ENCODE measurements at regions not wholly inside any gene's neighbourhood (a gene's known extent, or its start where the extent isn't known, plus 50 kb on each side); places are given as distances from the start of the nearest gene placed in this dataset.

DNA sequence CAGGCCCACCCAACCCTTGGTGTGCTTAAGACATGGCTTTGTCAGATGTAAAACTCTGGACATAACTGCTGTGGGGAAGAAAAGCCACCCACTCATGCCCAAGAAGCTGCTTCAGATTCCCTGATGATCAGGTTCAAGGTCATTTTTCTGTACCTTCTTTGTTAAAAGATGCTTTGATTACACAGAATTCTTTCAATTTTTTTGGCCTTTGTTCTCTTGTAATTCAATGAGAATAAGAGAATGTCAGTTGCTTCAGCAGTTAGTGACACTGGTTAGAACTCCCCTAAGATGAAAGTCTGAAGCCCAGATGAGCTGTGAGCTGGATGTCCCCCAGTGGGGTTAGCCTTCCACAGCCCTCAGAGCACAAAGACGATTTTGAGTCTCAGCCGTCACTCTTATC is 152.7 kb downstream of the CHRM3 start:
- DNase-seq = no peak

DNA sequence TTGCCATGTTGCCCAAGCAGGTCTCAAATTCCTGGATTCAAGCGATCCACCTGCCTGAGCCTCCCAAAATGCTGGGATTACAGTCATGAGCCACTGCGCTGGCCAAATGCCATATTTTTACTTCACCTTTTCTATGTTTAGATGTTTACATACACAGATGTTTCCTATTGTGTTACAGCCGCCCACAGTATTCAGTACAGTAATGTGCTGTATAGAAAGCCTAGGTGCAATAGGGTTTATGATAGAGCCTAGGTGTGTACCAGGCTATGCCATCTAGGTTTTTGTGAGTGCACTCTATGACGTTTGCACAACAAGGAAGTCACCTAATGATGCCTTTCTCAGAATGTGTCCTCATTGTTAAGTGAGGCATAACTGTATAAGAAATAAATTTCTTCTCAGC is 153.4 kb downstream of the CHRM3 start:
- no peak for DNase-seq

DNA sequence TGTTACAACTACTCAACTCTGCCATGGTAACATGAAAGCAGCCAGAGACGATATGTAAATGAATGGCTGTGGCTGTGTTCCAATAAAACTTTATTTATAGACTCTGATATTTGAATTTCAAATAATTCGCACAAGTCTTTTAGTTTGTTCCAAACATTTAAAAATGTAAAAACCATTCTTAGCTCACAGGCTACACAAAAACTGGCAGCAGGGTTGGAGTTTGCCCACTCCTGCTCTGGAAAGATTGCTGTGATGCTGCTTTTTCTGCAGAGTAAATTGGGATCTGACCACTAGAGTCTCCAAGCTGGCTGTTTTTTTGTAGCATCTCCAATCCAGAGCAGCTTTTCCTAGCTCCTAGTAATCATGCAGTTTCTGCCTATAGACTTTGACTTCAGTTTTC is 157.5 kb downstream of the CHRM3 start:
- DNase-seq = no peak

DNA sequence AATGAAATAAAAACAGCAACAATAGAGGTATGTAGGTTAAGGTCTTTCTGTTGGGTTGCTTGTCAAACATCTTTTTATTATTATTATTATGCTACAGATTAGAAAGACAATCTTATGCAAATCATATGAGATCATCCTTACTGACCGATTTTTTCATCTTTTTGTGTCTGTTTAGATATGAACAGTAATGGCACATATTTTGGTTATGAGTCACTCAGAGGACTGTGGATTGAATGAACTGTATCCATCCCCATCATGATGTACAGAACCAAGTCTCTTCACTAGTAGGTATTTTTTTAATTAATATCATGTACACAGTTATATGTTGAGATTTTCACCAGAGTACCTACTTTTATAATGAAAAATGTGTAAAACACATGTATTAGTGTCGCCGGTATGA is 159.1 kb downstream of the CHRM3 start:
- DNase-seq = no peak

DNA sequence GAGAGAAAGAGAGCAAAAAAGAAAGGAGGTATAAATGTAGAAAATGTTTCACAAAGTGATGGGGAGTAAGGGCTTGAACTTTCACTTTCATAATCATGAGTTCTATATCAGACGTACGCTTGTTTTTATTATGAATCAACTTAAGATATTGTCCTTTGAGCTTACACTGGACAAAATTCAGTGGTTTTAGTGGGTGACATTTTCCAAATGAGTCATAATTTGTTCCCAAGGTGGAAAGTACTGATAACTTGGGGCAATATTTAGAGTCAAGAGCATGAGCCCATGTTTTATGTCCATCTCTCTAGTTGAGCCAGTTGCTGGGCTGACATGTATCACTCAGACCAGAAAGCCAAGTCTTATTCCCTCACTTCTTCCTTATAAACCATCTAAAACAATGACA is 161.6 kb downstream of the CHRM3 start:
- peak in 2 of 6 experiments; percentile 4 to 19 for DNase-seq

DNA sequence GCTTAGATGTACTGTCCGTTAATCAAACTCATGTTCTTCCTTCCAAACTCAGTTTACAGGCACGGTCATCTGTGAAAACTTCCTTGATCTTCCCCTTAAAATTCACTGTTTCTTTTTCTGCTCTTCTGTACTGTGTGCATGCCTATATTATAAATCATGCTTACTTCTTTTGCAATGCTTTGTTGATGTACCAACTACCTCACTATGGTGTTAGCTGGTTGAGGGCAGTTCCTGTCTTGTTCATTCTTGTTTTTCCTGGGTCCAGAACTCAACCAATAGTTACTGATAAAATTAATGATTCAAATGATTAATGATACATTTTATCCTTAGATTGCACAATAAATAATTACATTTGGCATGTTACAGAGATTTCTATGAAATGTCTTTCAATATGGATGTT is 163.8 kb downstream of the CHRM3 start:
- DNase-seq = no peak

DNA sequence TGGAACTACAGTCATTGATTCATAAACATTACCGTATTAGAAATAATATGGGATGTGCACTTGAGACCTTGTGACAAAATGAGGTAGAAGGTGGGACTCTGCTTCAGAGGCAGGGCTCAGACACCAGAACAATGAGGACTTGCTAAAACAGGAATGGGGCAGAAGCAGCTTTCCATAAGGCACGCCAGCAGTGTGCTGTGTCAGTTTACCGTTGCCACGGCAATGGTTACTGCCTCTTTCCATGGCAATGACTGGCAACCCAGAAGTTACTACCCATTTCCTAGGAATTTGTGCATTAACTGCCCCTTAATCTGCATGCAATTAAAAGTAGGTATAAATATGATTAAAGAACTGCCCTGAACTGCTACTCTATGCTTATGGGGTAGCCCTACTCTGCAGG is 169.0 kb downstream of the CHRM3 start:
- DNase-seq = no peak

DNA sequence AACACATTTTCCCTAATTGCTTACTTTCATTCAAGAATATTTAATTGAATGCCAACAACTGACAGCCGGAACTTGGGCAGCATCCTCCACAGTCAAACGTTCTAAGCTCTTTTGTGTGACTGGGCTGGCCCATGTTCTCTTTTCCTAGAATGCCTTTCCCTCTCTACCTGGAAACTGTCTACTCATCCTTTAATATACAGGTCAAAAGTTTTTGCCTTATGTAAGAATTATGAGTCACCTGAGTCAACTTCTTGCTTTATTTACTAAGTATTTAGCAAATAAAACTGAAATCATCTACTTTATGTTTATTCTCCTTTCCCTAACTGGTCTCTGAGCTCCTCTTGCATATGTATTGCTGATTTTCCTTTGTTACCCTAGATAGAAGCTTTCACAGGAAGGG is 172.2 kb downstream of the CHRM3 start:
- DNase-seq = no peak

DNA sequence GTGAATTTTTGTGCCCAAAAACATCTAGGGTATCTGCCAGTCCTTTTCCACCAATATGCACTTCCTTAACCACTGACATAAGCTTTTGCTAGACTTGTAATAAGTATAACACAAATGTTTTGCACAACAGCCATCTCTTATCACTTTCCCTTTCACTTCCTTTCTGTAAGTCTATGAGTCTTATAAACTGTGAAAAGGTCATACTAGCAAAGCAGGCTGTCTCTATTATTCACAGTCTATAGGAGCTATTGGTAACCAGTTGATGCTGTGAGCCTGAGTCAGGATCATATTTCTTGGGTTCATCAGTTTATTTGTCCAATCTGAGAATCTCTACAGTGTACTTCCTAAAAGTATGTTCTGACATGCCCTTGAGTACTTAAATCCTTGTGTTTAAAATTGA is 172.6 kb downstream of the CHRM3 start:
- no peak for DNase-seq

DNA sequence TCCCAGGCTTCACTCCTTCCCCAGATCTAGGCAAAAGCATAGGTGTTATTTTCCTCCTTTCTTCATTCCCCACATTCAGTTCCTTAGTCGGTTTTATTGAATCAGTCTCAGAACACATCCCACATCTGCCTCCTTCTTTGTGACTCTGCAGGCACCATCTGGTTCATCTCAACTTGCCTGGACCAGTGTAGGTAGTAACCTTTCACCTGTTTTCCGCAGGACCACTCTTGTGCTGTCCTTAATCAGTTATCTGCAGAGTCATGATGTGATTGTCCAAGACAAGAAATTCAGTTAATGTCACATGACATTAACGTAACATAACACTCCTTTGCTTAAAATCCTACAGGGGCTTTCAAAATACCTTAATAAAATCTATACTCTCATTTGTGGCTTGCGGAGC is 174.6 kb downstream of the CHRM3 start:
- DNase-seq = no peak

DNA sequence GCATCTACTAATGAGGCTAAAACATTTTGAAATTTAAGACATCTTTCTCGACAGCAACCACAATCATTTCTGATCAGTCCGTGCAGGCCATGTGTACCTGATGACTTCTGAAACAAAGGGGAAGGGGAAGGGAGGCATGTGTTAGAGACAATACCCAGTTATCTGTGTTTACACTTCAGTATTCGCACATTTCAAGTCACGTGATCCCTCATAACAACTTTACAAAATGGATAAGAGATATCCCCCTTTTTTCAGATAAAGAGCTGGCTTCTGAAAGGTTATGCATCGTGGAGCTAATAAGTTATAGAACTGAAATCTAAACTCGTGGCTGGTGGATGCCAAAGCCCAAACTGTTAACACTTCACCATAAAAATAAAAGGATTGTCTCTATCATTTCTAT is 175.7 kb downstream of the CHRM3 start:
- no peak for DNase-seq

DNA sequence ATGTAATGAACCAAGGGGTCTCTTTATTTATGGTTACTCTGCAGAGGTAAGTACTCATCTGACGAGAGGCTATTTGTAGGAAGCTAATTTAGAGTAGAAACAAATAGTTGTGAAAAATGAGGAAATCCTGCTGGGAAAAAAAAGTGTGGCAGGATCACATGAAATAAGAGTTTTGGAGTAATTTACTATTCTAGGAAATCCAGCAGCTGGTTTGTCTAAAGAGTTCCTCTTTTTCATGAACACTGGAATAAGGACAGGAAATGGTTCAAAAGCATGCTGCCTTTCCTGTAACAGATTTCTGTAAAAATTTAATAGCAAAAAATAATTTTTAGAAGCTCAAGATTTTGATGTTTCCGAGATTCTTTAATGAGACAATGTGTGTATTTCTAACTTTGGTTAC is 177.3 kb downstream of the CHRM3 start:
- DNase-seq = no peak

DNA sequence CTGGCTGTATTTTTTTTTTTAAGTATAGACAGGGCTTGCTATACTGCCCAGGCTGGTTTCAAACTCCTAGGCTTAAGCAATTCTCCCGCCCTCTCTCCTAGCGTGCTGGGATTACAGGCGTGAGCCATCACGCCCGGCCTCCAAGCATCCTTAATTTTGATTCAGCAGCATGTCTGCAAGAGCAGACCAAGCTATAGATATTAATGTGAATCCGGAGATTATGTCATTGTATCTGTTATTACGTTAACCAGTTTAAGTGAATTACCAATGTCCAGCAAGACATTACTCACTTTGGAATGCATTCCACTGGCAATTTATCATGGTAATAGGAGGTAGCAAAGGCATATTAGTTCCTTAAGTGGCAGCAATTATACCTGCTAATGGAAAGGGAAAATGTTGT is 179.7 kb downstream of the CHRM3 start:
- no peak for DNase-seq

DNA sequence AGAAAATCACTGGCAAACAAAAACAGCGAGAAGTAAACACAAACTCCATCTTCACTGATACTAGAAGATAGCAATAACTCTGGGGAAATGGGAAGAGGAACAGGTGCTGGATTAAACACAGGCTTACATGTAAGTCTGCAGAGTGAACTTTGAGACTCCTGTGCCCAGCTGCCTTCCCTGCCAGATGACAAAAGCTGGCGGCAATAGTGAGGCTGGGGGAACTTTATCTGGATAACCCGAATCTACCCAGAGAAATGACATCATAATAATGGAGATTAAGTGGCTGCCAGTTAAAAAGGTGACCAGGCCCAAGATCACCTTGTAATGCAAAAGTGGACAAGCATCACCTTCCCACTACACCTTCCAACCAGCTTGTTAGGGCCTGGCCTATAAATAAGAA is 184.5 kb downstream of the CHRM3 start:
- DNase-seq = no peak

DNA sequence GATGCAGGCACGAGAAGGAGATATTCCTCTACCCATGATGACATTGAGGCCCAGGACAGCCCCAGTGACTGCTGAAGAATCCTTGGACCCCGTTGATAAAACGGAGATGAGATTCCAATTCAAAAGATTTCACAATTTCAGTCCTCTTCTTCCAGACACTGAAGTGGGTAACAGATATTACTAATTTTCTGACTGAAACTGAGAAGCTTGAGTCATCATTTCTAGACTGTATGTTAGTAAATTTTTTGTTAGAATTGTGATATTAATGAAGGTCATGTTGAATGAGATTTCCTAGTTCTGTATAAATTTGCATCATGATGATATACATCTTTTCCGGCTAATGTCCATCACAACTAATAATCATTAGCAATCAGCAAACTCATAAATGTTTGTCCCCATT is 185.8 kb downstream of the CHRM3 start:
- DNase-seq = no peak

DNA sequence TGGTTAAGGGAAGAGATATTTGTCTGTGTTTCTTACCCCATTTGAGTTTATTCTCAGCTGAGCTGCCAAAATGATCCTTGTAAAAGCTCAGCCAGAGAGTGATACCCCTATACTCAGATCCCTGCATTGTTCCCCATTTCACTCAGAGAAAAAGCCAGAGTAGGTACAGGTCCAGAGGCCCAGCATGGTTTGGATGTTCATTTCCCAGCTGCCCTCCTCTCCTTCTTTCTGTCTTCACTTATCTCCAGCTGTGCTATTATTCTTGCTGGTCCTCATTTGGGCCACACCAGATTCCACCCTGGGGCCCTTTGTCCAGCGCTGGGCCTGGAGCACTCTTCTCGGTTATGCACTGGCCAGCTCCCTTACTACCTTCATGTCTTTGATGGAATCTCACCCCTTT is 187.7 kb downstream of the CHRM3 start:
- DNase-seq = no peak

DNA sequence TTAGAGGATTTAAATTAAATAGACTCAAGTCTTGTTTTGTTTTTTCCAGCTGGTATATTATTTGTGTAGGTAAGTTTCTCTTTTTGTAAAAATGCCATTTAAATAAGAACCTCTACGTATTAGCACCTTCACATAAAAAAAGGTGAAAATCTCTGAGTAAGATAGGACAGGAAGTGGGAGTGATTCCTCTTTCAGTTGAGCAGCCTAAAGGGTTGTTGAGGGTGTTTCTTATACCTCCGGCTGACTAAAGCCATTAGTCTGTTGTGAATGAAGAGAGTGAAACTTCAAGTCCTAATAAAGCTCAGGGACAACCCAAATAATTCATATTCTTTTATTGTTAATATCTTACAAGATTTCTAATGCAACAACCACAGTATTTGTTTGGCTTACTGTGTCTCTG is 188.7 kb downstream of the CHRM3 start:
- DNase-seq = no peak

DNA sequence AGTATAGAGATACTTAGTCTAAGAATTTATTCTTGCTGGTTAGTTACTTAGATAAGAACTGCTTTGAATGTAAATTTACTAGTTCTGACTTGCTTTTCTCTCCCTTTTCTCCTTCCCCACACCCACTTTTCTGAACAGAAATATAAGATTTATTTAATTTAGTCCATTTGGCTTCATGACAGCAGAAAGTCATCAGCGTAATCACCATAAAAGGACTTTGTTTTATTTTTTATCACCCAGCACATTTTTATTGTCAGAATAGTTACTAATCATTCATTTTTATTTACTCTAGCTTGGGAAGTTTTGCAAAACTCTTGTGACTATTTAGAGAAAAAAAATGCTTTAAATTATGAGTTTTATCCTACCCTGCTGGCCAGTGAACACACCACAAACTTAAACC is 197.2 kb downstream of the CHRM3 start:
- DNase-seq = no peak

DNA sequence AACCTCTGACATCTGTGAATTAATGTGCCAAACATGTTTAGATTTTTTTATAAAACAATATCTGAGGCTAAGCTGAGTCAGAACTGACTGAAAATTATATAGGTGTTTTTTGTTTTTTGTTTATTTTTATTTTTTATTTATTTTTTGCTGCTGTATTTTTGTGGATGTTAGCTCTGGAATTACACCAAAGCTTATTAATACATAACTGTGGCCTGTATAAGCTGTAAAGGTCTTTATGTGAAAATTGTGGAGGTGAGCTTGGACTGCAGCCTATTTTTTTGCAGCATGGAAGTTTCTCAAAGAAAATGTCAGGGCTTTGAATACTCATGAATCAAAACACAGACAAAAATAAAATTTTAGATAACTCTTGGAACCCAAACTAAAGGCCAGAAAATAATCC is 199.8 kb downstream of the CHRM3 start:
- no peak for DNase-seq

DNA sequence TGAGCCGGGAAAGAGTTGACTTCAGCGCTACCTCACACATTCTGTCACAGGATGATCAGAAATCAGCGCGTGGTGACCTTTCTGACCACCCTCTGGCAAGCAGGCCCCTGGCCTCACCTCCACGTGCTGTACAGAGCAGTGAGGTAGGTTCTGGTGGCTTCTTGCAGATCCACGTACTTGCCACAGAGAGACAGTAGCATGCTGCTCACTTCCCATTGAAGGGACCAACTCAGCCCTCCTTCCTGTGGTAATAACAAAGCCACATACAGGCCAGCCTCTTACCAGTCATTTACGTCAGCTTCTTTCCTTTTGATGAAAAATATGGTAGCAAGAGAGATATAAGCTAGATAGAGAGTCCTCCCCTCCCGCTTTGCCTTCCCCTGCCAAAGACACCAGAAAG is 200.7 kb downstream of the CHRM3 start:
- peak in 4 of 6 experiments; percentile 17 to 62 (median 48) for DNase-seq

DNA sequence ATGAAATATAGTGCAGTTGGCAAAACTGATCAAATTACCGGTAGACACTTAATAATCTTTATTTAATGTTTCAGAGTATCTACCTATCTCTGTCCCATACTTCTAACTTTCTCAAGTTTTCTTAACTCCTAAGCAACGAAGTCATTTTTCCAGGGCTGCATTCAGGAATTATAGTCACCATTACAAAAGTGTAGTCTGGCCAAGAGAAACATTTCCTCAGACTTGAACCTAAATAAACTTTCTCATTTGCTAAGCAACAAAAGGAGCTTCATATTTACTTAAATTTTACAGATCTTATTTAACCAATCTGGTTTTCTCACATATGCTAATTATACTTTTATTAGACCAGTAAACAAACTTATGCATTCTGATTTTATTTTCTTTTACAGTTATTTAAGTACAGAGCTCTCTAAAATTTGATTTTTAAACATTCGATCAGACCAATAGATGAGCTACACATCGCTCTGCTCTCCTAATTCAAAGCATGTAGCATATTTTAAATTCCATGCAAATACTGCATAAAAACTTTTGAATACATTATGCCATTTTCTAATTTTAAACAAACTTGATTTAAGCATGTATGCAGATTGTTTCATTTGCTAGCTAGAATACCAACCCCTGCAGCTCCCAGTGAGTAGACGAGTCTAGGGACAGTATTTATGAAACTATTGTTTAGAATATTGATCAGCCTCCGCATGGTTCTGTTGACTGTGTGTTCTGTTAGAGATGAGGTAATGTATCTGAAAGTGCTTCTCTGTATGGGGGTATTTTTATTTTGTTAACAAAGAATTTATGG is 201.4 kb downstream of the CHRM3 start:
- no peak for DNase-seq

DNA sequence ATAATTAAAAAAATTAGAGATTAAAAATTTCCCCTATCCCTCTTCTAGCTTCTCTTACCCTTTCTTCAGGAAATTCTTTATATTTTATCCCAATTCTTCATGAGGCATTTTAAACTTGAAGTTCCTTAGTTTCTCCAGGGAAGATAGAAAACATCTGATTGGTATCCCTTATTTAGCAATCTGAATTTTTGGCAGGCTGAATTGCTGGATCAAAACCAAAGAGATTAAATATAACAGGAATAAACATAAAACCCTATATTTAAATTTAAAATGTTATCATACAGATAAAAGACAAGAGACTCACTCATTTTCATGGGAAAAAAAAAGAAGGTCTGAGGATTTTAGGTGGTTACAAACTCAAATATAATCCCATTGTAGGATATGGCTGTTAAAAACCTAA is 204.2 kb downstream of the CHRM3 start:
- no peak for DNase-seq

DNA sequence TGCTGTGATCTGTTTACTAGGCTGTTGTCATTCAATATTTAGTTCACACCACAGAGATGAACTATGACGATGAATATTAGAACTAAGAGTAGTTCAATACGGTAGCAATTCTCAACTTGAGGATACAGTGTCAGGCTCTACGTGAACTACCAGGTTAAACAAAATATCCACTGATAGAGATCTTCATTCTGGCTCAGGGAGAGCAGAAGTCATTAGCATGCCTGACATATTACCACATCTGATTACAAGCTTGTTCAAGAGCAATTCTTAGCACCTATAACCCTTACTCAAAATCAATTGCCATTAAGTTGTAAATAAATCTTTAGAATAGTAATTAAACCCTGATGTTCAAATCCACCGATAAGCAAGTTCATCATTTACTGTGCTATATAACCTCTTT is 207.2 kb downstream of the CHRM3 start:
- DNase-seq = no peak

DNA sequence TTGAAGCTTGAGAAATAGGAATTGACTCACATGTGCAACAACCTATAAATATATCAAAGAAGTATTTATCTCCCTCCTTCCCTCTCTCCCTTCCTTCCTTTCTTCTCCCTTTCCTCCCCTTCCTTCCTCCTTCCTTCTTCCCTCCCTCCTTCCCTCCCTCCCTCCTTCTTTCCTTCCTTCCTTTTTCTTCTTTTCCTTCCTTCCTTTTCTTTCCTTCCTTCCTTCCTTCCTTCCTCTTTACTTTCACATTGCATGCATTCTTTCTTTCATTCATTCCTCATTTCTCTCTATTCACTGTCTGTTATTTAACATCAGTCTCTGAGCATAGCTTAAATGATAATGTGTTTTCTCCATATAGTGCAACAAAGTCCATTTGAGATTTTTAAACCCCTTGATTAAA is 214.2 kb downstream of the CHRM3 start:
- DNase-seq = no peak

DNA sequence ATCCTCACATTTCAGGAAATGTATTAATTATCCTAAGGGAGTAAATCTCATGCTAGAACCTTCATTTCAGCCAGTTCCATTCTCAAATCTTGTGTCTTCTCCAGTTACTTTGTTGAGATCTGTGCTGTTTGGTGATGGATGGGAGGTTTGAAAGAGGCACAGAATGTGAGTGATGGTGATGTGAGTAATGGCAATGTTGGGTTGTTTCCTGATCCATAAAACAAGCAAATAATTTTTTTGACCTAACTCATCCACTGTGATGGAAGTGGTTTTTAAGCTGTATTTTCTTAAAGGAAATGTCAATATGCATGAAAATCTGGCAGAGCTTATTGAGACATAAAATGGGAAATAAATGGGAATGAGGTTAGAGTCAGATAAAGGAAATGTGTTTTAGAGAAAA is 214.7 kb downstream of the CHRM3 start:
- DNase-seq = no peak

DNA sequence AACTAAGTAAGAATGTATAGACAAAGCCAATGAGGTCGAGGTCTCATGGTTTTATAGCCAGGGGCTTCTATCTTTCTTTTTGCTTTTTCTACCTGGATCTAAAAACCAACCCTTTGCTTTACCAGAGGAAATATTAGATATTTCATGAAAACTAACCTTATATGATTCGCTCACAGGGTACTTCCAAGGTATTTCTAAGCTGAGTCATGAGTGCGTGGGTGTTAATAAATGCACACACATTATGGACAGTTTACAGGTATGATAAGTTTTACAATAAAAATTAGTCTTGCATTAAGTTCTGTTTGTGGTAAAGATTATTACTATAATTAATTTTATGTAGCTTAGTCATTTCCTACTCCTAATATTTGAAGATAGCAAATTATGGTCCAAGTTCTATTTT is 217.2 kb downstream of the CHRM3 start:
- no peak for DNase-seq
